Loucy (cell line): ENCODE measurements at regions not wholly inside any gene's neighbourhood (a gene's known extent, or its start where the extent isn't known, plus 50 kb on each side); places are given as distances from the start of the nearest gene placed in this dataset.

Experiments used
- H2AFZ ChIP-seq: fragments of 200-600 bp; sonication (generic); 2 replicates; pipeline ENCODE4 v1.6.0; 2016; ENCODE audit warnings: antibody characterized with exemption, mild to moderate bottlenecking, low read length, moderate library complexity
- H3F3A ChIP-seq: fragments of 200-600 bp; 2 replicates; pipeline ENCODE4 v1.6.0; 2016; ENCODE audit warnings: antibody characterized with exemption, low read depth, mild to moderate bottlenecking
- H3K27me3 ChIP-seq: fragments of 200-600 bp; sonication (generic); 2 replicates; pipeline ENCODE4 v1.6.1; 2014; ENCODE audit warnings: low read length, mild to moderate bottlenecking; ENCODE audit not compliant: insufficient read depth, poor library complexity, severe bottlenecking
- H3K36me3 ChIP-seq: fragments of 200-600 bp; sonication (generic); 2 replicates; pipeline ENCODE4 v1.6.1; 2016; ENCODE audit warnings: low read length; ENCODE audit not compliant: insufficient read depth
- H3K4me1 ChIP-seq: fragments of 200-600 bp; sonication (generic); 2 replicates; pipeline ENCODE4 v1.5.1; 2014; ENCODE audit warnings: low read length, mild to moderate bottlenecking; ENCODE audit not compliant: insufficient read depth, poor library complexity, severe bottlenecking
- H3K4me2 ChIP-seq: fragments of 200-600 bp; sonication (generic); 2 replicates; pipeline ENCODE4 v1.6.0; 2014; ENCODE audit warnings: antibody characterized with exemption, low read length, low read depth, mild to moderate bottlenecking; ENCODE audit not compliant: poor library complexity, severe bottlenecking
- H3K4me3 ChIP-seq: fragments of 200-600 bp; sonication (generic); 2 replicates; pipeline ENCODE4 v1.5.1; 2014; ENCODE audit warnings: low read length, mild to moderate bottlenecking, mixed read lengths; ENCODE audit not compliant: poor library complexity, severe bottlenecking
- H3K79me2 ChIP-seq: fragments of 200-600 bp; sonication (generic); 2 replicates; pipeline ENCODE4 v1.6.1; 2014; ENCODE audit warnings: low read length; ENCODE audit not compliant: insufficient read depth
- H3K9ac ChIP-seq: fragments of 200-600 bp; sonication (generic); 2 replicates; pipeline ENCODE4 v1.6.0; 2014; ENCODE audit warnings: mild to moderate bottlenecking, low read depth, low read length, moderate library complexity; ENCODE audit not compliant: poor library complexity, severe bottlenecking
- H3K9me2 ChIP-seq: fragments of 200-600 bp; sonication (generic); replicated peaks from 2 replicates; pipeline ENCODE4 v1.6.1; 2016; ENCODE audit warnings: low read depth, low read length, mixed read lengths
- H3K9me3 ChIP-seq: fragments of 200-600 bp; sonication (generic); 2 replicates; pipeline ENCODE4 v1.6.1; 2014; ENCODE audit warnings: mild to moderate bottlenecking, antibody characterized with exemption, low read length, low read depth; ENCODE audit not compliant: insufficient read depth
- H4K20me1 ChIP-seq: fragments of 200-600 bp; sonication (generic); 2 replicates; pipeline ENCODE4 v1.6.0; 2014; ENCODE audit warnings: antibody characterized with exemption, low read length, mild to moderate bottlenecking; ENCODE audit not compliant: insufficient read depth, poor library complexity, severe bottlenecking
- EZH2phosphoT487 ChIP-seq: fragments of 200-600 bp; IDR thresholded peaks from 2 replicates; pipeline ENCODE4 v1.6.1; 2018; ENCODE audit warnings: antibody characterized with exemption, mild to moderate bottlenecking, moderate library complexity, borderline replicate concordance
- TF ChIP-seq, protein P1 (sequence below): fragments of 200-600 bp; sonication (generic); conservative IDR thresholded peaks from 2 replicates; pipeline ENCODE4 v1.5.1; 2014; ENCODE audit warnings: mild to moderate bottlenecking, antibody characterized with exemption, low read length

DNA sequence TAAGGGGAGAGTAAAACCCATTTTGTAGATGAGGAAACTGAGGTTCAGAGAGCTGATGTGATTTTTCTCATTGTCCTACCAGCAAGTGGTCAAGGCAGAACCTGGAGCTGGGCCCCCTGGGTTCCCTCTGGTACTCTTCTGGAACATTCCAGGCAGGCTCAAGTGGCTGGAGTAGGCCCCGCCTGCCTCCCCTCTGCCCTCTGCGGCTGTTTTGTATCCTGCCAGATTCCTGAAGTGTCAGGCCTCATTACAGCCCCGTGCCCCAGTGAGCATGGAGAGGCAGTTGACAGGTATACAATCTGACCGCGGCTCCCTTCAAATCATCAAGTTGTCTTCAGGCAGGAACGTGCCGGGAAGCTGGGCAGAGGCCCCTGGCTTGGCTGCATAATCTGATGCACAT is 94.6 kb upstream of the CD82 start:
- no peak overlapping the region for H2AFZ ChIP-seq
- no peak overlapping the region for H3K9ac ChIP-seq
- no peaks in the 10 kb centered on the region for H3F3A ChIP-seq
- no peaks in the 10 kb centered on the region for H3K79me2 ChIP-seq
- no peak for TF ChIP-seq EZH2phosphoT487
- TF ChIP-seq, protein P1, sequence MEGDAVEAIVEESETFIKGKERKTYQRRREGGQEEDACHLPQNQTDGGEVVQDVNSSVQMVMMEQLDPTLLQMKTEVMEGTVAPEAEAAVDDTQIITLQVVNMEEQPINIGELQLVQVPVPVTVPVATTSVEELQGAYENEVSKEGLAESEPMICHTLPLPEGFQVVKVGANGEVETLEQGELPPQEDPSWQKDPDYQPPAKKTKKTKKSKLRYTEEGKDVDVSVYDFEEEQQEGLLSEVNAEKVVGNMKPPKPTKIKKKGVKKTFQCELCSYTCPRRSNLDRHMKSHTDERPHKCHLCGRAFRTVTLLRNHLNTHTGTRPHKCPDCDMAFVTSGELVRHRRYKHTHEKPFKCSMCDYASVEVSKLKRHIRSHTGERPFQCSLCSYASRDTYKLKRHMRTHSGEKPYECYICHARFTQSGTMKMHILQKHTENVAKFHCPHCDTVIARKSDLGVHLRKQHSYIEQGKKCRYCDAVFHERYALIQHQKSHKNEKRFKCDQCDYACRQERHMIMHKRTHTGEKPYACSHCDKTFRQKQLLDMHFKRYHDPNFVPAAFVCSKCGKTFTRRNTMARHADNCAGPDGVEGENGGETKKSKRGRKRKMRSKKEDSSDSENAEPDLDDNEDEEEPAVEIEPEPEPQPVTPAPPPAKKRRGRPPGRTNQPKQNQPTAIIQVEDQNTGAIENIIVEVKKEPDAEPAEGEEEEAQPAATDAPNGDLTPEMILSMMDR: no peak
- no peaks in the 10 kb centered on the region for H4K20me1 ChIP-seq
- H3K27me3 ChIP-seq: no peaks in the 10 kb centered on the region
- H3K4me3 ChIP-seq: no peak overlapping the region
- H3K9me3 ChIP-seq: no peaks in the 10 kb centered on the region; the same call in 1 of the 2 replicates
- H3K4me1 ChIP-seq: no peaks in the 10 kb centered on the region
- no peaks in the 10 kb centered on the region for H3K9me2 ChIP-seq
- H3K36me3 ChIP-seq: no peaks in the 10 kb centered on the region
- no peak overlapping the region for H3K4me2 ChIP-seq

DNA sequence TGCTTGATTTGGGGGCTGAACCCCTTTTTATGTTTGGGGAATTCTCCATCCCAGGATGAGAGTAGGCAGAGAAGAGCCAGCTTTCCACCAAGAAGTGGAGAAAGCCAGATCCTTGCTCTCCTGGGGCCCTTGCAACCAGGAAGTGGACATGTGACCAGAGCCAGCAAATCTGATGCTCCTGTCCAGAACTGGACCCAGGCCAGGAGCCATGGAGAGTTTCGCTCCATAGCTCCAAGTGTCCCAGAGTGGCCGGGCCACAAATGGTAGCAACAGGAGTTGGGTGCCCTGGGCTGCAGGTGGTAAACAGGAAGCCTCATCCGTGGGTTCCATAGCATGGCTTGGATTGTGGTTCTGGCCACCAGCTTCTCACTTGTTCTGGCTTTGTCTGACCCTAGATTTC is 93.9 kb upstream of the CD82 start:
- H3K4me2 ChIP-seq: no peak overlapping the region

DNA sequence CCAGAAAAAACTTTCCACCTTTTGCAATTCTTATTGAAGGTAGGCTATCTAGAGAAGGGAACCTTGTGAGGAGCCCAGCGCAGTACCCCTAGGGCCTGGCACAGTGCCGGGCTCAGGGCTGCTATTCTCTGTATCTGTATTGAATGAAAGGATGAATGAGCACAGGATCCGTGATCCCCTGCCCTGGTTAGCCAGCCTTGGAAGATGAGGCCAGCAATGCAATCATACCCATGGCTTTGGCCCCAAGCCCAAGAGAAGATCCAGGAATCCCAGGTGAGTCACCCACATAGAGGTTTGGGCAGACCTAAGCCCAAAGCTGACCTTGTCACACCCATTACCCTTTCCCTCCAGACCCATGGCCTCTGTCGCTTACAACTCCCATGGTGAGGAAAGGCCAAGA is 92.5 kb upstream of the CD82 start:
- no peaks in the 10 kb centered on the region for H3K36me3 ChIP-seq
- no peaks in the 10 kb centered on the region for H3K27me3 ChIP-seq
- no peak overlapping the region for H3K9ac ChIP-seq
- no peaks in the 10 kb centered on the region for H3K9me2 ChIP-seq
- no peaks in the 10 kb centered on the region for H3K4me1 ChIP-seq
- no peak overlapping the region for H3K4me2 ChIP-seq
- H3F3A ChIP-seq: no peaks in the 10 kb centered on the region
- H3K4me3 ChIP-seq: no peak overlapping the region
- H4K20me1 ChIP-seq: no peaks in the 10 kb centered on the region
- H2AFZ ChIP-seq: no peak overlapping the region
- no peak for TF ChIP-seq EZH2phosphoT487
- TF ChIP-seq, protein P1: no peak
- H3K79me2 ChIP-seq: no peaks in the 10 kb centered on the region
- H3K9me3 ChIP-seq: no peaks in the 10 kb centered on the region

More for the DNA sequence above, 93.9 kb upstream of the CD82 start:
- Histone ChIP-seq H3K9me3 (no peaks in the 10 kb centered on the region; the same call in 1 of the 2 replicates), H3K36me3 (no peaks in the 10 kb centered on the region), H2AFZ (no peak overlapping the region), H3K9ac (no peak overlapping the region), H3K9me2 (no peaks in the 10 kb centered on the region), H3K4me3 (no peak overlapping the region), H3F3A (no peaks in the 10 kb centered on the region), H4K20me1 (no peaks in the 10 kb centered on the region), H3K79me2 (no peaks in the 10 kb centered on the region), H3K4me1 (no peaks in the 10 kb centered on the region), H3K27me3 (no peaks in the 10 kb centered on the region)
- TF ChIP-seq, protein P1: no peak
- TF ChIP-seq EZH2phosphoT487: no peak
